ENCODE measurements at regions not wholly inside any gene's neighbourhood (a gene's known extent, or its start where the extent isn't known, plus 50 kb on each side); places are given as distances from the start of the nearest gene placed in this dataset.
"Not testable (repeated sequence)": the region's sequence is repeated elsewhere in the genome, so short reads cannot be mapped to it uniquely, and the experiment has no call there.

GRCh38 chr9:97105220-97105619 lies 66.3 kb upstream of the CTSV start:
- H3K4me3 ChIP-seq (ENCODE audit: low read length); H3K9me3 ChIP-seq (ENCODE audit: control insufficient read depth, insufficient read depth, low read length); DNase-seq (ENCODE audit: low read depth, low spot score); H3K36me3 ChIP-seq (ENCODE audit: control insufficient read depth, insufficient read depth, low read length); H3K27ac ChIP-seq (ENCODE audit: low read length); H3K27me3 ChIP-seq (ENCODE audit: control insufficient read depth, insufficient read depth, low read length); H3K4me1 ChIP-seq (ENCODE audit: control insufficient read depth, insufficient read depth, low read length): not testable (repeated sequence)
- WGBS (ENCODE audit: insufficient coverage, insufficient read length): no CpG with 5 or more reads among the region's 2 CpGs

GRCh38 chr9:97103613-97104383 lies 64.9 kb upstream of the CTSV start:
- H3K27me3 ChIP-seq (ENCODE audit: control insufficient read depth, insufficient read depth, low read length); H3K4me1 ChIP-seq (ENCODE audit: control insufficient read depth, insufficient read depth, low read length); H3K27ac ChIP-seq (ENCODE audit: low read length); DNase-seq (ENCODE audit: low read depth, low spot score); H3K9me3 ChIP-seq (ENCODE audit: control insufficient read depth, insufficient read depth, low read length); H3K4me3 ChIP-seq (ENCODE audit: low read length); H3K36me3 ChIP-seq (ENCODE audit: control insufficient read depth, insufficient read depth, low read length): not testable (repeated sequence)
- WGBS (ENCODE audit: insufficient coverage, insufficient read length): no CpG with 5 or more reads among the region's 6 CpGs

- H3K27ac ChIP-seq (ENCODE audit: low read length); DNase-seq (ENCODE audit: low read depth, low spot score); H3K36me3 ChIP-seq (ENCODE audit: control insufficient read depth, insufficient read depth, low read length); H3K4me3 ChIP-seq (ENCODE audit: low read length); H3K9me3 ChIP-seq (ENCODE audit: control insufficient read depth, insufficient read depth, low read length); H3K27me3 ChIP-seq (ENCODE audit: control insufficient read depth, insufficient read depth, low read length); H3K4me1 ChIP-seq (ENCODE audit: control insufficient read depth, insufficient read depth, low read length): not testable (repeated sequence)
- no CpG with 5 or more reads among the region's 2 CpGs for WGBS (ENCODE audit: insufficient coverage, insufficient read length)
Measured at GRCh38 chr9:97099540-97099939, 60.6 kb upstream of the CTSV start.

GRCh38 chr9:97096793-97097192 lies 57.9 kb upstream of the CTSV start:
- H3K36me3 ChIP-seq (ENCODE audit: control insufficient read depth, insufficient read depth, low read length): no peaks in the 10 kb centered on the region
- no peaks in the 10 kb centered on the region for H3K4me1 ChIP-seq (ENCODE audit: control insufficient read depth, insufficient read depth, low read length)
- no peaks in the 10 kb centered on the region for H3K27me3 ChIP-seq (ENCODE audit: control insufficient read depth, insufficient read depth, low read length)
- WGBS (ENCODE audit: insufficient coverage, insufficient read length): no CpG with 5 or more reads among the region's 4 CpGs
- no peak for DNase-seq (ENCODE audit: low read depth, low spot score)
- H3K4me3 ChIP-seq (ENCODE audit: low read length): no peak overlapping the region
- H3K27ac ChIP-seq (ENCODE audit: low read length): no peak overlapping the region
- no peaks in the 10 kb centered on the region for H3K9me3 ChIP-seq (ENCODE audit: control insufficient read depth, insufficient read depth, low read length)

GRCh38 chr9:97089361-97089760 lies 50.4 kb upstream of the CTSV start:
- not testable (repeated sequence) for H3K27me3 ChIP-seq (ENCODE audit: control insufficient read depth, insufficient read depth, low read length); H3K36me3 ChIP-seq (ENCODE audit: control insufficient read depth, insufficient read depth, low read length); H3K4me3 ChIP-seq (ENCODE audit: low read length); H3K4me1 ChIP-seq (ENCODE audit: control insufficient read depth, insufficient read depth, low read length); H3K9me3 ChIP-seq (ENCODE audit: control insufficient read depth, insufficient read depth, low read length); H3K27ac ChIP-seq (ENCODE audit: low read length); DNase-seq (ENCODE audit: low read depth, low spot score)
- no CpG with 5 or more reads among the region's 3 CpGs for WGBS (ENCODE audit: insufficient coverage, insufficient read length)
